ENCODE measurements at regions not wholly inside any gene's neighbourhood (a gene's known extent, or its start where the extent isn't known, plus 50 kb on each side); places are given as distances from the start of the nearest gene placed in this dataset.

GRCh38 chrY:8202837-8203236 is 1134.4 kb upstream of the TSPY4 start:
- DNase-seq (ENCODE audit: low read depth), result no peak

GRCh38 chrY:8241144-8241543 is 1096.1 kb upstream of the TSPY4 start:
- DNase-seq (ENCODE audit: low read depth), result no peak

- DNase-seq (ENCODE audit: low read depth), result no peak
Observed at GRCh38 chrY:8273807-8274206, 1063.5 kb upstream of the TSPY4 start.

- no peak for DNase-seq (ENCODE audit: low read depth)
Observed at GRCh38 chrY:8305021-8305420, 1032.2 kb upstream of the TSPY4 start.

DNA sequence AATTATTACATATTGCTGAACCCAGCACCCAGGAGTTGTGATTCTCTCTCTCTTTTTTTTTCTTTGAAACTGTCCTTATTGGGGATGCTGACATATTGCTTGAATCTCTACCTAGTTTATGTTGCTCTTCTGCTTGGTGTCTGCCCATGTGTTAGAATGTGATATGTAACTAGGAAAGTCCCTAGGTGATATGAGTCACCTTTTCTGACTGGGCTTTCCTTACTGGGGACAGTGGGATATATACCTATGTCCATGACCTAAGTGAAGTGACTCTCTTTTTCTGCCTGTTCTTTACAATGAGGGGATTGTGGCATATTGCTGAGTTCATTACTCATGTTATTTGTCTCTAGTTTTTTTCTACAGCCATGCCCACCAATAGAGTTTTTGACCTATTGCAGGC is 1013.2 kb upstream of the TSPY4 start:
- no peak for DNase-seq (ENCODE audit: low read depth)

DNA sequence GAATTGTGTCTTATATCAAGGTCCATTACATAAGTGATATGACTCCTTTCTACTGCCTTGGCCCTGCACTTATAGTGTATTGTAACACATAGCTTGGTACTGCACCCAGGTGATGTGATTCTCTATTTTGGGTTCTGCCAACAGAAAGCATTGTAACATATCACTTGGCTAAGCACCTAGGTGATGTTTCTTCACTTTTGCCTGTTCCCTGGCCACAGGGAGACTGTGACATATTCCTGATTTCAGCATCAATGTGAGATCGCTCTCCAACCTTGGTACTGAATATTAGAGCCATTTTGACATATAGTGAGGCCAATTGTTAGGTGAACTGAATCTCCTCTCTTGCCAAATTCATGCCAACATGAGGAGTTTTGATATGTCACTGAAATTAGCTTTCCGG is 1010.3 kb upstream of the TSPY4 start:
- no peak for DNase-seq (ENCODE audit: low read depth)

GRCh38 chrY:8327708-8328354 is 1009.4 kb upstream of the TSPY4 start:
- no peak for DNase-seq (ENCODE audit: low read depth)

GRCh38 chrY:8329431-8329830 is 1007.8 kb upstream of the TSPY4 start:
- no peak for DNase-seq (ENCODE audit: low read depth)

GRCh38 chrY:8329929-8330328 is 1007.3 kb upstream of the TSPY4 start:
- DNase-seq (ENCODE audit: low read depth), result no peak

DNA sequence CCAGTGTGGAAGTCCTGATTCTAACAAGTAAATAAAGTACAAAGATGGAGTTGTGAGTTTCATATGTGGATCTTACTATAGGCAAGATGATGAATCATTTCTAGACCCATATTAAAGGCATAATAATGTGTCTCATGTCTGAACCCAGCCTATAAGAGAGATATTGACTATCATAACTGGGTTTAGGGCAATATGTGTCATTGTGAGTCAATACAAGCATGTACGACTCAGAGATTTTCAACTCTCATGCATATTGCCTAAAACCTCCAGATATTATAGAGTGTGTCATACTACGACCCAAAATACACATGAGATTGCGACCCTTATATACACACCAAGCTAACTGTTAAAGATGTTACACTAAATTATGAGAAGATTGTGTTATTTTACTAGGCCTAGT is 1003.9 kb upstream of the TSPY4 start:
- DNase-seq (ENCODE audit: low read depth), result no peak

DNA sequence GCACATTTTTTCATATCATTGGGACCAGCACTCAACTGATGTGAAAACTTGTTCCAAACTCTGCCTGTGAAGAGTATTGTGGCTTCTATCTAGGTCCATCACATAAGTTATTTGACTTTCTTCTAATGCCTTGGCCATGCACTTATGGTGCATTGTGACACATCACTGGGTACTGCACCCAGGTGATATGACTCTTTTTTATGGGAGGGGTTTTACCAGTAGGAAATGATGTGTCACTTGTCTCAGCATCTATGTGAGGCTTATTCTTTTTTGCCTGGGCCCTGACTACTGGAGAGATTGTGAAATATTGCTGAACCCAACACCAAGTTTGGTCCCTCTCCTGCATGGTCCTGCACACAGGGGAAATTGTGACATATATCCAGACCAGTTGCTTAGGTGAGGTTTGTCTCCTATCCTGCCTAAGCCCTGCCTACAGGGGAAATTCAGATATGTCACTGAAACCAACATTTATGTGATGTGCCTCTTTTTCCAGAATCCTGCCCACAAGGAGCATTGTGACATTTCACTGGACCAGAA is 1001.9 kb upstream of the TSPY4 start:
- no peak for DNase-seq (ENCODE audit: low read depth)

- DNase-seq (ENCODE audit: low read depth), result no peak
Observed at GRCh38 chrY:8336112-8336774, 1001.0 kb upstream of the TSPY4 start.

- no peak for DNase-seq (ENCODE audit: low read depth)
Observed at GRCh38 chrY:8341000-8341399, 996.3 kb upstream of the TSPY4 start.

GRCh38 chrY:8342173-8342572 is 995.1 kb upstream of the TSPY4 start:
- no peak for DNase-seq (ENCODE audit: low read depth)

DNA sequence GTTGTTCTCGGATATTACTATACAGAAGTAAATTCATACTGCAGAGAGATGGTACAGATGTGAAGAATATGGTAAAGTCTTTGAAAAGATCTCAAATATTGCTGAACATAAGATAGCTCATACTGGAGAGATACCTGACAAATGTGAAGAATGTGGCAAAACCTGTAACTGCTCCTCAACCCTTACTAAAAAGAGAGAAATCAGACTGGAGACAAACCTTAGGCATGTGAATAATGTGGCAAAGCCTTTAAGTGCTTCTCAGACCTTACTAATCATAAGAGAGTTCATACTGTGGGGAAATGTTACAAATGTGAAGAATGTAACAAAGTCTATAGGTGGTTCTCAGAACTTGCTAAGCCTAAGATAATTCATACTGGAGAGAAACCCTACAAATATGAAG is 986.0 kb upstream of the TSPY4 start:
- DNase-seq (ENCODE audit: low read depth), result no peak

DNA sequence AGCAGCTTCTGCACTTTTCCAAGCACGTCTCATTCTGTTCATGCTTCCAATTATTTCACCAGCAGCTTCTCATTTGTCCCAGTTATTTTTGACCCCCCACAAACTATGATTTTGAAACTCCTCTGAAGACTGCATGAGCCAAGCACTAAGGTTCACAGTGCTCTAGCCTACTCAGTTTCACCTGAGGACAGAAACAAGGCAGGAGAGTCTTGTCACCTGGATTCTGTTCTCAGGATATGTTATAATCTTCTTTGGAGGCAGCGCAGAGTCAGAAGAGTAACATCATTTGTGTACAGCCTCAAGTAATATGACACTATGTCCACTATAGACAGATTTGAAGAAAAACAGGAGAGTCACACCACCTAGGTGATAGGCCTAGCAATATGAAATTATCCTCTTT is 985.1 kb upstream of the TSPY4 start:
- DNase-seq (ENCODE audit: low read depth), result no peak

- no peak for DNase-seq (ENCODE audit: low read depth)
Observed at GRCh38 chrY:8358161-8358560, 979.1 kb upstream of the TSPY4 start.

GRCh38 chrY:8361715-8362114 is 975.5 kb upstream of the TSPY4 start:
- no peak for DNase-seq (ENCODE audit: low read depth)

DNA sequence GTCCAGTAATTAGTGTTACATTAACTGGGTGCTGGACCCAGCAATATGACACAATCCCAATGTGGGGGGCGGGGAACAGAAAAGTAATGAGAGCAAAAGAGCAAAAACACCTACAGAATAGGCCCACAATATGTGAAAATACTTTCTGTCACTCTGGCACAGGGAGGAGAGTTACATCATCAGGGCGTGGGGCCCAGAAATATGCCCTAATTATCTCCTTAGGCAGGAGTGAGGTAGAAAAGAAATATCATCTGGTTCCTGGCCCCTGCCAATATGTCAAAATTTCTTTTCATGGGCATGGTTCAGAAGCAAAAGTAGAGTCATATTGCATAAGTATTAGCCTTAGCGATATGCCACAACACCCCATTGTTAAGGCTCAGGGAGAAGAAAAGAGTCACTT is 959.8 kb upstream of the TSPY4 start:
- no peak for DNase-seq (ENCODE audit: low read depth)

- no peak for DNase-seq (ENCODE audit: low read depth)
Observed at GRCh38 chrY:8379800-8380199, 957.5 kb upstream of the TSPY4 start.

DNA sequence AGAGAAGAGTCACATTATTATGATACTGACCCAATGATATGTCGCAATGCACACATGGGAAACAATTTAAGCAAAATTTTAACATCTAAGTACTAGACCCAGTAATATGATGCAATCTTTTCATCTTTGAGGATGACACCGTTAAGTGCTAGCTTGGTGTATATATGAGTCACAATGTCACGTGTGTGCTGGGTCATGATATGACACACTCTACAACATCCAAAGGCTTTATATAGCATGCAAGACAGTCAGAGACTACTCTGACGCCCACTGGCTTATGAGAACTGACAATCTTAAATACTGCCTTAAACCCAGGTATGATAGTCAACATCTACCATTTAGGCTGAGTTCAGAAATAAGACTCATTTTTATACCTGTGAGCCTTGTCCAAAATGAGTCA is 955.8 kb upstream of the TSPY4 start:
- peak; percentile 3 for DNase-seq (ENCODE audit: low read depth)

GRCh38 chrY:8386053-8386452 is 951.2 kb upstream of the TSPY4 start:
- no peak for DNase-seq (ENCODE audit: low read depth)

DNA sequence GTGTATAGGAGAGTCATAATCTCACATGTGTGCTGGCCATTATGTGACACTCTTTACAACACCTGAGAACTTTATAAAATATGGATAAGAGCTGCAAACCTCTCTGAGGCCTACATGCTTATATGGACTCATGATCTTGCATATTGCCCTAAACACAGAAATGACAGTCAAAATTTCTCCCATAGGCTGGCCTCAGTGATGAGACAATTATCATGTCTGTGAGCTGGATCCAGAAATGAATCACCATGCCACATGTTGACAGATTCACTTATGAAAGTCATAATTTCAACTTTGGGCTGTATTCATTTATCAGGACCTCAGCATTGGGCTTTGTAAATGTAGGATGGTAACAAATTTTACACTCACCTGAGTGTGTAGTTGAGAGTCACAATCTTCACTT is 948.8 kb upstream of the TSPY4 start:
- no peak for DNase-seq (ENCODE audit: low read depth)

GRCh38 chrY:8390310-8390709 is 947.0 kb upstream of the TSPY4 start:
- no peak for DNase-seq (ENCODE audit: low read depth)

Measured in HS-5 (cell line).